ENCODE measurements at regions not wholly inside any gene's neighbourhood (a gene's known extent, or its start where the extent isn't known, plus 50 kb on each side); places are given as distances from the start of the nearest gene placed in this dataset.

DNA sequence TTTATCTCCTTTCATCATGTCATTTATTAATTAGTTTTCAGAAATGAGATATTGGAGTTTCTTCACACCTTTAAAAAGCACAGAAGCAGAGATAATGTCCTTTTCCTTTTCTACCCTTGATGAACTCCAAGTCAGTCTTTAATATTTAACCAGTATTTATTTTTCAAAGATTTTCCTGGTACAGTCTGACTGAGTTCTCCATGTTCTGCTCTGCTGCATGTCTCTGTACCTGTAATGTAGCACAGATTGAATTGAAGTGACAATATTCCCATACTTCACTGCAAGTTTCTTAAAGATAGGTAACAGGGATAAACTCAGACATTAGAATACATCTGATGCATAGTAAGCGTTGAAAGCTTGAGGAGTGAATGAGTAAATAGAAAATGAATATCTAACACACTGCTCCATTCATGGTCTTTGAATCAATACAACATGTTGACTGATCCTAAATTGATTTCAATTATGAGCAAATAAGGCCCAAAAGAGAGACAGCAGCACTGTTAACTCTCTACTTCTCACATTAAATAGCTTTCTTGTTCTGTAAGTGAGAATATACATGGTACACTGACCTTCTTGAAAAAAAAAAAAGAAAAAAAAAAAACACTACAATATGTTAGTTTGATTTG, 1323.6 kb upstream of the PRR20A start:
- TF ChIP-seq ZNF280D (tag by site-specific recombination; IDR thresholded peaks at IDR 0.05) (no peak), ZNF169 (tag by site-specific recombination; IDR thresholded peaks at IDR 0.05) (no peak), ZNF404 (tag by site-specific recombination; IDR thresholded peaks at IDR 0.05) (no peak), MYNN (tag by site-specific recombination; IDR thresholded peaks at IDR 0.05; ENCODE audit: borderline replicate concordance) (no peak), INSM2 (tag by site-specific recombination; IDR thresholded peaks at IDR 0.05) (no peak)
- TF ChIP-seq, protein P1, sequence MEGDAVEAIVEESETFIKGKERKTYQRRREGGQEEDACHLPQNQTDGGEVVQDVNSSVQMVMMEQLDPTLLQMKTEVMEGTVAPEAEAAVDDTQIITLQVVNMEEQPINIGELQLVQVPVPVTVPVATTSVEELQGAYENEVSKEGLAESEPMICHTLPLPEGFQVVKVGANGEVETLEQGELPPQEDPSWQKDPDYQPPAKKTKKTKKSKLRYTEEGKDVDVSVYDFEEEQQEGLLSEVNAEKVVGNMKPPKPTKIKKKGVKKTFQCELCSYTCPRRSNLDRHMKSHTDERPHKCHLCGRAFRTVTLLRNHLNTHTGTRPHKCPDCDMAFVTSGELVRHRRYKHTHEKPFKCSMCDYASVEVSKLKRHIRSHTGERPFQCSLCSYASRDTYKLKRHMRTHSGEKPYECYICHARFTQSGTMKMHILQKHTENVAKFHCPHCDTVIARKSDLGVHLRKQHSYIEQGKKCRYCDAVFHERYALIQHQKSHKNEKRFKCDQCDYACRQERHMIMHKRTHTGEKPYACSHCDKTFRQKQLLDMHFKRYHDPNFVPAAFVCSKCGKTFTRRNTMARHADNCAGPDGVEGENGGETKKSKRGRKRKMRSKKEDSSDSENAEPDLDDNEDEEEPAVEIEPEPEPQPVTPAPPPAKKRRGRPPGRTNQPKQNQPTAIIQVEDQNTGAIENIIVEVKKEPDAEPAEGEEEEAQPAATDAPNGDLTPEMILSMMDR (tag by site-specific recombination; IDR thresholded peaks at IDR 0.05), result no peak
- TF ChIP-seq, protein P2, sequence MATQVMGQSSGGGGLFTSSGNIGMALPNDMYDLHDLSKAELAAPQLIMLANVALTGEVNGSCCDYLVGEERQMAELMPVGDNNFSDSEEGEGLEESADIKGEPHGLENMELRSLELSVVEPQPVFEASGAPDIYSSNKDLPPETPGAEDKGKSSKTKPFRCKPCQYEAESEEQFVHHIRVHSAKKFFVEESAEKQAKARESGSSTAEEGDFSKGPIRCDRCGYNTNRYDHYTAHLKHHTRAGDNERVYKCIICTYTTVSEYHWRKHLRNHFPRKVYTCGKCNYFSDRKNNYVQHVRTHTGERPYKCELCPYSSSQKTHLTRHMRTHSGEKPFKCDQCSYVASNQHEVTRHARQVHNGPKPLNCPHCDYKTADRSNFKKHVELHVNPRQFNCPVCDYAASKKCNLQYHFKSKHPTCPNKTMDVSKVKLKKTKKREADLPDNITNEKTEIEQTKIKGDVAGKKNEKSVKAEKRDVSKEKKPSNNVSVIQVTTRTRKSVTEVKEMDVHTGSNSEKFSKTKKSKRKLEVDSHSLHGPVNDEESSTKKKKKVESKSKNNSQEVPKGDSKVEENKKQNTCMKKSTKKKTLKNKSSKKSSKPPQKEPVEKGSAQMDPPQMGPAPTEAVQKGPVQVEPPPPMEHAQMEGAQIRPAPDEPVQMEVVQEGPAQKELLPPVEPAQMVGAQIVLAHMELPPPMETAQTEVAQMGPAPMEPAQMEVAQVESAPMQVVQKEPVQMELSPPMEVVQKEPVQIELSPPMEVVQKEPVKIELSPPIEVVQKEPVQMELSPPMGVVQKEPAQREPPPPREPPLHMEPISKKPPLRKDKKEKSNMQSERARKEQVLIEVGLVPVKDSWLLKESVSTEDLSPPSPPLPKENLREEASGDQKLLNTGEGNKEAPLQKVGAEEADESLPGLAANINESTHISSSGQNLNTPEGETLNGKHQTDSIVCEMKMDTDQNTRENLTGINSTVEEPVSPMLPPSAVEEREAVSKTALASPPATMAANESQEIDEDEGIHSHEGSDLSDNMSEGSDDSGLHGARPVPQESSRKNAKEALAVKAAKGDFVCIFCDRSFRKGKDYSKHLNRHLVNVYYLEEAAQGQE (tag by site-specific recombination; IDR thresholded peaks at IDR 0.05), result no peak
